PC-3 (cell line): ENCODE measurements at regions not wholly inside any gene's neighbourhood (a gene's known extent, or its start where the extent isn't known, plus 50 kb on each side); places are given as distances from the start of the nearest gene placed in this dataset.

ENCODE experiments used
- ATAC-seq: fragments of 200-7000 bp; cut with Tn5 transposase; 2 replicates; pipeline ENCODE4 v1.9.1; 2020; ENCODE audit warnings: mild to moderate bottlenecking, moderate library complexity
- BruUV-seq: library from RNA; stranded (reverse); fragments of 400-500 nt; replicated peaks from 2 replicates; lab custom pipeline; 2021; lab: Mats Ljungman, UMichigan
- CTCF ChIA-PET: fragments of 300-600 bp; sonication (Branson Sonifier 250); formaldehyde crosslinking; loops from one replicate; lab custom pipeline; 2022; ENCODE audit warnings: antibody characterized with exemption; lab: Charles Lee
- POLR2A ChIA-PET: fragments of 300-600 bp; sonication (Branson Sonifier 250); formaldehyde crosslinking; loops from one replicate; lab custom pipeline; 2022; ENCODE audit warnings: antibody characterized with exemption; ENCODE audit not compliant: unreplicated experiment; lab: Charles Lee
- DNase-seq: peaks from one replicate; pipeline ENCODE4 v3.0.0-alpha.2; 2015
- H2AFZ ChIP-seq: fragments of 300-600 bp; sonication (generic); 2 replicates; pipeline ENCODE4 v1.6.0; 2016; ENCODE audit warnings: antibody characterized with exemption, low read length
- H3F3A ChIP-seq: fragments of 300-600 bp; sonication (generic); one replicate; pipeline ENCODE4 v1.6.0; 2017; ENCODE audit warnings: antibody characterized with exemption, low read length, control low read depth, mild to moderate bottlenecking; ENCODE audit not compliant: unreplicated experiment
- H3K27ac ChIP-seq: fragments of 300-600 bp; sonication (generic); 2 replicates; pipeline ENCODE4 v1.5.1; 2016; ENCODE audit warnings: mild to moderate bottlenecking, low read length
- H3K27me3 ChIP-seq: fragments of 300-600 bp; sonication (generic); 2 replicates; pipeline ENCODE4 v1.6.1; 2016; ENCODE audit warnings: low read length, mixed read lengths
- H3K36me3 ChIP-seq: fragments of 300-600 bp; sonication (generic); 2 replicates; pipeline ENCODE4 v1.6.1; 2016; ENCODE audit warnings: low read depth, mixed run types, low read length, mixed read lengths
- H3K4me1 ChIP-seq: fragments of 300-600 bp; sonication (generic); 2 replicates; pipeline ENCODE4 v1.5.1; 2016; ENCODE audit warnings: low read length; ENCODE audit not compliant: insufficient read depth
- H3K4me2 ChIP-seq: fragments of 300-600 bp; sonication (generic); 2 replicates; pipeline ENCODE4 v1.6.0; 2016; ENCODE audit warnings: low read length
- H3K4me3 ChIP-seq: fragments of 300-600 bp; sonication (generic); 2 replicates; pipeline ENCODE4 v1.5.1; 2016; ENCODE audit warnings: mild to moderate bottlenecking, low read length, mixed read lengths
- H3K79me2 ChIP-seq: fragments of 300-600 bp; sonication (generic); 2 replicates; pipeline ENCODE4 v1.6.1; 2017; ENCODE audit warnings: low read length, mixed read lengths
- H3K9ac ChIP-seq: fragments of 300-600 bp; sonication (generic); 2 replicates; pipeline ENCODE4 v1.6.0; 2016; ENCODE audit warnings: mild to moderate bottlenecking, low read length
- H3K9me2 ChIP-seq: fragments of 300-600 bp; sonication (generic); replicated peaks from 2 replicates; pipeline ENCODE4 v1.6.1; 2016; ENCODE audit warnings: mixed run types, low read length, mixed read lengths
- H3K9me3 ChIP-seq: fragments of 300-600 bp; sonication (generic); 2 replicates; pipeline ENCODE4 v1.6.1; 2016; ENCODE audit warnings: low read length, mixed read lengths
- H4K20me1 ChIP-seq: fragments of 300-600 bp; sonication (generic); 2 replicates; pipeline ENCODE4 v1.6.1; 2016; ENCODE audit warnings: low read length, mixed read lengths
- CTCF ChIP-seq: fragments of 300-600 bp; sonication (generic); conservative IDR thresholded peaks from 2 replicates; pipeline ENCODE4 v1.5.1; 2017; ENCODE audit warnings: antibody characterized with exemption, low read depth, mild to moderate bottlenecking, low read length
- EZH2 ChIP-seq: fragments of 300-600 bp; sonication (generic); IDR thresholded peaks from one replicate; pipeline ENCODE4 v1.6.1; 2017; ENCODE audit warnings: antibody characterized with exemption, mild to moderate bottlenecking, low read length; ENCODE audit not compliant: unreplicated experiment
- EZH2phosphoT487 ChIP-seq: fragments of 300-600 bp; sonication (generic); IDR thresholded peaks from 2 replicates; pipeline ENCODE4 v1.6.1; 2018; ENCODE audit warnings: mild to moderate bottlenecking, antibody characterized with exemption, low read length, borderline replicate concordance
- intact Hi-C: fragments of 100-400 bp; cut with micrococcal nuclease; formaldehyde crosslinking; loops from 2 replicates; pipeline ENCODE4 v1.9.0; 2023

- H3K9me2 ChIP-seq: no peaks in the 10 kb centered on the region
- DNase-seq (peak; percentile 85), ATAC-seq (peak; percentile 53)
- H3K4me3 ChIP-seq: no peak overlapping the region
- POLR2A ChIA-PET: no interaction called here
- H3K4me2 ChIP-seq: no peak overlapping the region
- no peaks in the 10 kb centered on the region for H3K79me2 ChIP-seq
- no peak overlapping the region for H3K27ac ChIP-seq
- H3K9me3 ChIP-seq: no peaks in the 10 kb centered on the region
- H3K4me1 ChIP-seq: peaks cover 23% of the 10 kb centered on the region
- intact Hi-C loops: loop anchor here (1.0 to 10.0 kb wide), 13 partner anchors 70 to 635 kb away; partner anchors contain the start of gene TGFBR2
- no peaks in the 10 kb centered on the region for H3F3A ChIP-seq
- H3K36me3 ChIP-seq: no peaks in the 10 kb centered on the region
- TF ChIP-seq EZH2phosphoT487 (no peak), EZH2 (no peak), CTCF (peak; percentile 88)
- no peak overlapping the region for H3K9ac ChIP-seq
- CTCF ChIA-PET: interaction anchor here (1.1 kb wide), 1 partner anchor 86 kb away, joined by 4 read pairs; no protein-coding TSS in a partner anchor
- no peak overlapping the region for H2AFZ ChIP-seq
- H4K20me1 ChIP-seq: no peaks in the 10 kb centered on the region
- no TSS peak for BruUV-seq
- no peaks in the 10 kb centered on the region for H3K27me3 ChIP-seq
Observed at GRCh38 chr3:30112902-30113484, 493.4 kb upstream of the TGFBR2 start.

- Histone ChIP-seq H3K9me2 (no peaks in the 10 kb centered on the region), H3K9ac (no peak overlapping the region), H3K36me3 (no peaks in the 10 kb centered on the region), H3K27me3 (no peaks in the 10 kb centered on the region), H4K20me1 (no peaks in the 10 kb centered on the region), H2AFZ (no peak overlapping the region), H3K27ac (no peak overlapping the region), H3F3A (no peaks in the 10 kb centered on the region), H3K4me3 (no peak overlapping the region), H3K79me2 (no peaks in the 10 kb centered on the region), H3K4me2 (no peak overlapping the region), H3K9me3 (no peaks in the 10 kb centered on the region), H3K4me1 (peaks cover 23% of the 10 kb centered on the region)
- CTCF ChIA-PET: interaction anchor here (0.6 to 1.8 kb wide), 3 partner anchors 85 to 258 kb away, joined by 4 to 6 read pairs (median 5); no protein-coding TSS in a partner anchor
- ATAC-seq (no peak), DNase-seq (peak; percentile 9)
- TF ChIP-seq EZH2phosphoT487 (no peak), CTCF (no peak), EZH2 (no peak)
- BruUV-seq: no TSS peak
- intact Hi-C loops: loop anchor here (1.0 to 10.0 kb wide), 13 partner anchors 71 to 634 kb away; partner anchors contain the start of gene TGFBR2
- POLR2A ChIA-PET: no interaction called here
Observed at GRCh38 chr3:30113906-30114305, 492.5 kb upstream of the TGFBR2 start.

- Histone ChIP-seq H4K20me1 (no peaks in the 10 kb centered on the region), H2AFZ (no peak overlapping the region), H3K9ac (no peak overlapping the region), H3K4me1 (peaks cover 23% of the 10 kb centered on the region), H3K27me3 (no peaks in the 10 kb centered on the region), H3K36me3 (no peaks in the 10 kb centered on the region), H3K4me2 (peak overlapping the region; percentile 16; the same call in 1 of the 2 replicates), H3K9me2 (no peaks in the 10 kb centered on the region), H3K79me2 (no peaks in the 10 kb centered on the region), H3K4me3 (no peak overlapping the region), H3K9me3 (no peaks in the 10 kb centered on the region), H3K27ac (no peak overlapping the region), H3F3A (no peaks in the 10 kb centered on the region)
- ChIA-PET CTCF (interaction anchor here (1.1 to 1.8 kb wide), 3 partner anchors 20 to 84 kb away, joined by 3 to 6 read pairs (median 4); no protein-coding TSS in a partner anchor), POLR2A (interaction anchor here (0.5 to 0.6 kb wide), 3 partner anchors 229 to 545 kb away, joined by 4 to 6 read pairs (median 6); no protein-coding TSS in a partner anchor)
- DNase-seq (peak; percentile 41), ATAC-seq (peak; percentile 79)
- intact Hi-C loops: loop anchor here (5.0 to 10.0 kb wide), 7 partner anchors 103 to 492 kb away; partner anchors contain the start of gene TGFBR2
- no peak for TF ChIP-seq EZH2
- TF ChIP-seq CTCF: no peak
- no peak for TF ChIP-seq EZH2phosphoT487
- no TSS peak for BruUV-seq
Observed at GRCh38 chr3:30114918-30115317, 491.5 kb upstream of the TGFBR2 start.
